Spleen (tissue), 11 donors: ENCODE measurements at regions not wholly inside any gene's neighbourhood (a gene's known extent, or its start where the extent isn't known, plus 50 kb on each side); places are given as distances from the start of the nearest gene placed in this dataset.
A peak's percentile ranks its signal among the peaks of the same experiment; 100 is the strongest.

Experiments used
- DNase-seq: peaks from one replicate; pipeline ENCODE4 v3.0.0-alpha.2; 2020
- H3K27ac ChIP-seq, 8 donors: fragments of 200-600 bp; sonication (generic) in 7 of 8; 1 replicate in 4 of 8; 2 replicates in 4 of 8; pipeline versions ENCODE4 v1.5.0 to v1.8.0; 2016 to 2021; ENCODE audit warnings: inconsistent platforms in 4 of 8, mild to moderate bottlenecking in 4 of 8, moderate library complexity in 1 of 8
- H3K27me3 ChIP-seq, 7 donors: fragments of 200-600 bp; sonication (generic) in 6 of 7; replicated peaks in 1 of 7; 1 replicate in 4 of 7; 2 replicates in 3 of 7; pipeline versions ENCODE4 v1.5.0 to v1.8.0; 2016 to 2021; ENCODE audit warnings: inconsistent platforms in 3 of 7, mild to moderate bottlenecking in 1 of 7
- H3K36me3 ChIP-seq, 6 donors: fragments of 200-600 bp; sonication (generic) in 5 of 6; 1 replicate in 4 of 6; 2 replicates in 2 of 6; pipeline versions ENCODE4 v1.5.0 to v1.8.0; 2016 to 2021; ENCODE audit warnings: inconsistent platforms in 2 of 6
- H3K4me1 ChIP-seq, 6 donors: fragments of 200-600 bp; sonication (generic) in 5 of 6; 1 replicate in 3 of 6; 2 replicates in 3 of 6; pipeline versions ENCODE4 v1.5.0 to v1.8.0; 2016 to 2021; ENCODE audit warnings: inconsistent platforms in 3 of 6
- H3K4me3 ChIP-seq, 8 donors: fragments of 200-600 bp; sonication (generic) in 7 of 8; 1 replicate in 4 of 8; 2 replicates in 4 of 8; pipeline versions ENCODE4 v1.5.0 to v1.8.0; 2016 to 2021; ENCODE audit warnings: inconsistent platforms in 4 of 8, mild to moderate bottlenecking in 4 of 8, moderate library complexity in 2 of 8
- H3K9me3 ChIP-seq, 8 donors: fragments of 200-600 bp; sonication (generic) in 7 of 8; 1 replicate in 4 of 8; 2 replicates in 4 of 8; pipeline versions ENCODE4 v1.5.0 to v1.8.0; 2016 to 2021; ENCODE audit warnings: inconsistent platforms in 4 of 8
- CTCF ChIP-seq, 11 experiments: fragments of 200-600 bp in 7 of 11; fragments of 450-650 bp in 4 of 11; sonication (generic) in 4 of 11; IDR thresholded peaks in 8 of 11; conservative IDR thresholded peaks in 3 of 11; 1 replicate in 7 of 11; 2 replicates in 4 of 11; pipeline versions ENCODE4 v1.4.0 to v1.8.0; 2016 to 2021; ENCODE audit warnings: antibody characterized with exemption in 11 of 11, inconsistent platforms in 4 of 11, mild to moderate bottlenecking in 1 of 11
- POLR2A ChIP-seq, 3 donors: fragments of 450-650 bp; IDR thresholded peaks; one replicate each; pipeline ENCODE4 v1.5.1; 2017; ENCODE audit warnings: antibody characterized with exemption in 3 of 3, mild to moderate bottlenecking in 1 of 3
- POLR2AphosphoS5 ChIP-seq, 3 donors: sonication (generic); formaldehyde crosslinking; IDR thresholded peaks; one replicate each; pipeline ENCODE4 v1.5.1; 2017; ENCODE audit warnings: antibody characterized with exemption in 3 of 3
- WGBS, 5 donors: extraction: QIAGEN DNeasy Blood & Tissue Kit in 3 of 5; methylation state at CpG; one replicate each; pipeline versions ENCODE4 v1.1.5 to v1.1.7; 2013 to 2018; 5-methylcytosine and 5-hydroxymethylcytosine counted together
- intact Hi-C: fragments of 100-400 bp; cut with DNase I; formaldehyde crosslinking; loops from one replicate; pipeline ENCODE4 v1.15.0; 2023; ENCODE audit warnings: low total_unique reads
- donor health status: healthy with polysubstance abuse.
- donor health status: DM: no; HTN: no; CAD: no; lungs with moderate emphysema.
- donor health status: DM: no; HTN: no; CAD: no.
- donor health status: Bipolar disorder and iron deficiency.
- donor health status: healthy.
- donor health status: DM: no; HTN: no; CAD: no.
- donor health status: DM: yes; HTN: yes; CAD: no.

GRCh38 chr12:4172999-4173398 lies 100.6 kb upstream of the CCND2 start:
- no peaks in the 10 kb centered on the region for H3K36me3 ChIP-seq
- peaks cover 0 to 34% (median 3%) of the 10 kb centered on the region in 6 donors for H3K4me1 ChIP-seq
- H3K27me3 ChIP-seq, result peaks cover 0 to 5% (median 0%) of the 10 kb centered on the region in 7 donors
- no peak for TF ChIP-seq POLR2AphosphoS5 (IDR thresholded peaks at IDR 0.05)
- no peak for TF ChIP-seq CTCF (IDR thresholded peaks at IDR 0.05 in 8 of 11, conservative IDR thresholded peaks at IDR 0.05 in 3 of 11)
- TF ChIP-seq POLR2A (IDR thresholded peaks at IDR 0.05), result no peak
- intact Hi-C loops, result no loop called here
- H3K9me3 ChIP-seq, result no peaks in the 10 kb centered on the region
- H3K27ac ChIP-seq, result no peak overlapping the region
- H3K4me3 ChIP-seq, result no peak overlapping the region
- DNase-seq, result no peak
- WGBS, 5 donors, result 68 to 83% (median 75%) methylated on average over 4 of the region's 4 CpGs

- Histone ChIP-seq H3K9me3 (no peaks in the 10 kb centered on the region), H3K27ac (no peak overlapping the region), H3K27me3 (peaks cover 0 to 5% (median 0%) of the 10 kb centered on the region in 7 donors), H3K36me3 (no peaks in the 10 kb centered on the region), H3K4me3 (no peak overlapping the region), H3K4me1 (peaks cover 0 to 26% (median 5%) of the 10 kb centered on the region in 6 donors)
- intact Hi-C loops, result no loop called here
- no peak for DNase-seq
- no peak for TF ChIP-seq POLR2AphosphoS5 (IDR thresholded peaks at IDR 0.05)
- no peak for TF ChIP-seq POLR2A (IDR thresholded peaks at IDR 0.05)
- no peak for TF ChIP-seq CTCF (IDR thresholded peaks at IDR 0.05 in 8 of 11, conservative IDR thresholded peaks at IDR 0.05 in 3 of 11)
- WGBS, 5 donors, result 92 to 97% (median 95%) methylated on average over 3 of the region's 3 CpGs
Measured at GRCh38 chr12:4171742-4172141, 101.8 kb upstream of the CCND2 start.

GRCh38 chr12:4169959-4170358 lies 103.6 kb upstream of the CCND2 start:
- peak overlapping the region in 1 of 8 donors; percentile 13 for H3K27ac ChIP-seq
- intact Hi-C loops, result no loop called here
- no peak for TF ChIP-seq CTCF (IDR thresholded peaks at IDR 0.05 in 8 of 11, conservative IDR thresholded peaks at IDR 0.05 in 3 of 11)
- TF ChIP-seq POLR2A (IDR thresholded peaks at IDR 0.05), result no peak
- no peak for TF ChIP-seq POLR2AphosphoS5 (IDR thresholded peaks at IDR 0.05)
- H3K36me3 ChIP-seq, result no peaks in the 10 kb centered on the region
- peaks cover 0 to 32% (median 10%) of the 10 kb centered on the region in 6 donors for H3K4me1 ChIP-seq
- H3K4me3 ChIP-seq, result no peak overlapping the region
- 47 to 63% (median 50%) methylated on average over 4 of the region's 4 CpGs for WGBS, 5 donors
- DNase-seq, result no peak
- H3K9me3 ChIP-seq, result no peaks in the 10 kb centered on the region
- H3K27me3 ChIP-seq, result no peaks in the 10 kb centered on the region

- H3K27me3 ChIP-seq, result no peaks in the 10 kb centered on the region
- TF ChIP-seq POLR2AphosphoS5 (IDR thresholded peaks at IDR 0.05), result no peak
- no peak for TF ChIP-seq POLR2A (IDR thresholded peaks at IDR 0.05)
- no peak for TF ChIP-seq CTCF (IDR thresholded peaks at IDR 0.05 in 8 of 11, conservative IDR thresholded peaks at IDR 0.05 in 3 of 11)
- peaks cover 0 to 32% (median 14%) of the 10 kb centered on the region in 6 donors for H3K4me1 ChIP-seq
- no peaks in the 10 kb centered on the region for H3K9me3 ChIP-seq
- no peak overlapping the region for H3K4me3 ChIP-seq
- no peaks in the 10 kb centered on the region for H3K36me3 ChIP-seq
- no peak for DNase-seq
- 66 to 75% (median 72%) methylated on average over 5 of the region's 5 CpGs for WGBS, 5 donors
- intact Hi-C loops, result no loop called here
- H3K27ac ChIP-seq, result peak overlapping the region in 1 of 8 donors; percentile 13
Measured at GRCh38 chr12:4169531-4169930, 104.0 kb upstream of the CCND2 start.
